ENCODE measurements at regions not wholly inside any gene's neighbourhood (a gene's known extent, or its start where the extent isn't known, plus 50 kb on each side); places are given as distances from the start of the nearest gene placed in this dataset.

- Histone ChIP-seq H3K4me1 (no peaks in the 10 kb centered on the region), H3K36me3 (no peaks in the 10 kb centered on the region), H3K9me3 (no peaks in the 10 kb centered on the region), H3K27ac (no peak overlapping the region), H3K27me3 (no peaks in the 10 kb centered on the region), H3K4me3 (no peak overlapping the region)
- intact Hi-C loops (cut with DNase I; ENCODE audit: low total_unique reads) (no loop called here), in situ Hi-C loops (cut with MboI; ENCODE audit: low pct_ligation_motif_present in 1 of 4, low pct_unique_long_range_greater_than_20kb in 1 of 4, low sequenced_read_pairs in 3 of 4) (no loop called here)
- DNase-seq: no peak
- TF ChIP-seq EP300 (IDR thresholded peaks at IDR 0.05; ENCODE audit: low read depth) (no peak), POLR2AphosphoS5 (IDR thresholded peaks at IDR 0.05) (no peak), POLR2A (IDR thresholded peaks at IDR 0.05) (no peak), CTCF (IDR thresholded peaks at IDR 0.05) (no peak)
- 80 to 83% methylated on average over 1 to 2 of the region's 2 CpGs for WGBS, 2 donors (ENCODE audit: low coverage in 1 of 2)
These were observed 325.6 kb upstream of the TLE3 start for GRCh38 chr15:70423267-70423666.

- H3K4me1 ChIP-seq: no peaks in the 10 kb centered on the region
- TF ChIP-seq POLR2A (IDR thresholded peaks at IDR 0.05): no peak
- no peak for TF ChIP-seq POLR2AphosphoS5 (IDR thresholded peaks at IDR 0.05)
- no peak for TF ChIP-seq EP300 (IDR thresholded peaks at IDR 0.05; ENCODE audit: low read depth)
- WGBS, 2 donors (ENCODE audit: low coverage in 1 of 2): 89 to 92% methylated on average over 4 of the region's 4 CpGs
- H3K4me3 ChIP-seq: no peak overlapping the region
- in situ Hi-C loops (cut with MboI; ENCODE audit: low pct_ligation_motif_present in 1 of 4, low pct_unique_long_range_greater_than_20kb in 1 of 4, low sequenced_read_pairs in 3 of 4) (no loop called here), intact Hi-C loops (cut with DNase I; ENCODE audit: low total_unique reads) (no loop called here)
- no peak overlapping the region for H3K27ac ChIP-seq
- no peaks in the 10 kb centered on the region for H3K9me3 ChIP-seq
- no peaks in the 10 kb centered on the region for H3K36me3 ChIP-seq
- H3K27me3 ChIP-seq: no peaks in the 10 kb centered on the region
- DNase-seq: no peak
These were observed 324.6 kb upstream of the TLE3 start for GRCh38 chr15:70422342-70422741.

- Histone ChIP-seq H3K27ac (no peak overlapping the region), H3K27me3 (no peaks in the 10 kb centered on the region), H3K4me3 (no peak overlapping the region), H3K4me1 (no peaks in the 10 kb centered on the region), H3K9me3 (no peaks in the 10 kb centered on the region), H3K36me3 (no peaks in the 10 kb centered on the region)
- intact Hi-C loops (cut with DNase I; ENCODE audit: low total_unique reads) (no loop called here), in situ Hi-C loops (cut with MboI; ENCODE audit: low pct_ligation_motif_present in 1 of 4, low pct_unique_long_range_greater_than_20kb in 1 of 4, low sequenced_read_pairs in 3 of 4) (no loop called here)
- TF ChIP-seq POLR2AphosphoS5 (IDR thresholded peaks at IDR 0.05) (no peak), CTCF (IDR thresholded peaks at IDR 0.05) (no peak), EP300 (IDR thresholded peaks at IDR 0.05; ENCODE audit: low read depth) (no peak), POLR2A (IDR thresholded peaks at IDR 0.05) (no peak)
- no peak for DNase-seq
- WGBS, 2 donors (ENCODE audit: low coverage in 1 of 2): 39 to 55% methylated on average over 5 of the region's 5 CpGs
These were observed 323.3 kb upstream of the TLE3 start for GRCh38 chr15:70420948-70421482.

GRCh38 chr15:70420086-70420947 is 322.6 kb upstream of the TLE3 start:
- TF ChIP-seq EP300 (IDR thresholded peaks at IDR 0.05; ENCODE audit: low read depth) (no peak), POLR2A (IDR thresholded peaks at IDR 0.05) (no peak), POLR2AphosphoS5 (IDR thresholded peaks at IDR 0.05) (no peak), CTCF (IDR thresholded peaks at IDR 0.05) (no peak)

More at GRCh38 chr15:70420086-70420947, 322.6 kb upstream of the TLE3 start:
- Histone ChIP-seq H3K4me1 (peaks cover 0 to 3% (median 0%) of the 10 kb centered on the region in 4 donors), H3K27ac (no peak overlapping the region), H3K4me3 (no peak overlapping the region), H3K36me3 (no peaks in the 10 kb centered on the region), H3K9me3 (no peaks in the 10 kb centered on the region), H3K27me3 (peaks cover 3% of the 10 kb centered on the region)
- in situ Hi-C loops (cut with MboI; ENCODE audit: low pct_ligation_motif_present in 1 of 4, low pct_unique_long_range_greater_than_20kb in 1 of 4, low sequenced_read_pairs in 3 of 4) (no loop called here), intact Hi-C loops (cut with DNase I; ENCODE audit: low total_unique reads) (no loop called here)
- DNase-seq: no peak
- WGBS, 2 donors (ENCODE audit: low coverage in 1 of 2): 72% methylated on average over 4 of the region's 4 CpGs; no CpG with 5 or more reads in 1 of the 2 donors

Data from transverse colon (tissue), 4 donors.